ENCODE measurements at regions not wholly inside any gene's neighbourhood (a gene's known extent, or its start where the extent isn't known, plus 50 kb on each side); places are given as distances from the start of the nearest gene placed in this dataset.

- TF ChIP-seq CTCF (IDR thresholded peaks at IDR 0.05 in 2 of 3, conservative IDR thresholded peaks at IDR 0.05 in 1 of 3; ENCODE audit: insufficient read depth in 2 of 3, low read depth in 1 of 3, low read length in 3 of 3) (peak; percentile 51 to 64 (median 60)), HDAC6 (IDR thresholded peaks at IDR 0.05; ENCODE audit: low read depth, low read length) (no peak), PHB2 (IDR thresholded peaks at IDR 0.05; ENCODE audit: low read depth) (no peak), REST (IDR thresholded peaks at IDR 0.05; ENCODE audit: borderline replicate concordance) (no peak; the same call in 1 of the 2 replicates), REST (CRISPR knock-in tag; IDR thresholded peaks at IDR 0.05; ENCODE audit: low read depth) (no peak), SP1 (CRISPR knock-in tag; IDR thresholded peaks at IDR 0.05) (no peak), EP300 (IDR thresholded peaks at IDR 0.05; ENCODE audit: low read length) (no peak), JUNB (CRISPR knock-in tag; conservative IDR thresholded peaks at IDR 0.05) (no peak), ZNF408 (CRISPR knock-in tag; IDR thresholded peaks at IDR 0.05; ENCODE audit: low read depth) (no peak), E2F4 (CRISPR knock-in tag; IDR thresholded peaks at IDR 0.05; ENCODE audit: low read depth) (no peak), PHF20 (IDR thresholded peaks at IDR 0.05; ENCODE audit: partially characterized antibody) (no peak), BRCA1 (IDR thresholded peaks at IDR 0.05) (no peak), BRCA1 (CRISPR knock-in tag; IDR thresholded peaks at IDR 0.05) (no peak), GABPB1 (CRISPR knock-in tag; IDR thresholded peaks at IDR 0.05) (no peak)
- TF ChIP-seq, protein P1, sequence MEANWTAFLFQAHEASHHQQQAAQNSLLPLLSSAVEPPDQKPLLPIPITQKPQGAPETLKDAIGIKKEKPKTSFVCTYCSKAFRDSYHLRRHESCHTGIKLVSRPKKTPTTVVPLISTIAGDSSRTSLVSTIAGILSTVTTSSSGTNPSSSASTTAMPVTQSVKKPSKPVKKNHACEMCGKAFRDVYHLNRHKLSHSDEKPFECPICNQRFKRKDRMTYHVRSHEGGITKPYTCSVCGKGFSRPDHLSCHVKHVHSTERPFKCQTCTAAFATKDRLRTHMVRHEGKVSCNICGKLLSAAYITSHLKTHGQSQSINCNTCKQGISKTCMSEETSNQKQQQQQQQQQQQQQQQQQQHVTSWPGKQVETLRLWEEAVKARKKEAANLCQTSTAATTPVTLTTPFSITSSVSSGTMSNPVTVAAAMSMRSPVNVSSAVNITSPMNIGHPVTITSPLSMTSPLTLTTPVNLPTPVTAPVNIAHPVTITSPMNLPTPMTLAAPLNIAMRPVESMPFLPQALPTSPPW (CRISPR knock-in tag; IDR thresholded peaks at IDR 0.05) = no peak
These were observed 313.9 kb upstream of the B3GAT1 start for GRCh38 chr11:134725716-134726639.
